Progenitor cell of endocrine pancreas (in vitro differentiated cells): ENCODE measurements at regions not wholly inside any gene's neighbourhood (a gene's known extent, or its start where the extent isn't known, plus 50 kb on each side); places are given as distances from the start of the nearest gene placed in this dataset.

Source experiments
- DNase-seq: peaks from one replicate; pipeline ENCODE4 v3.0.0; 2021; ENCODE audit warnings: low spot score; ENCODE audit not compliant: unreplicated experiment
- H3K27ac Mint-ChIP-seq: 2 replicates; pipeline ENCODE4 v1.8.0; 2021; ENCODE audit warnings: mild to moderate bottlenecking, moderate library complexity, mixed read lengths
- H3K27me3 Mint-ChIP-seq: 2 replicates; pipeline ENCODE4 v1.8.0; 2021; ENCODE audit warnings: mixed read lengths
- H3K36me3 Mint-ChIP-seq: 2 replicates; pipeline ENCODE4 v1.8.0; 2022; ENCODE audit warnings: mixed read lengths; ENCODE audit not compliant: insufficient read depth
- H3K4me1 Mint-ChIP-seq: 2 replicates; pipeline ENCODE4 v1.8.0; 2021; ENCODE audit warnings: low read depth, mixed read lengths
- H3K4me3 Mint-ChIP-seq: 2 replicates; pipeline ENCODE4 v1.8.0; 2021; ENCODE audit warnings: low read depth, mild to moderate bottlenecking, moderate library complexity, mixed read lengths
- H3K9me3 Mint-ChIP-seq: 2 replicates; pipeline ENCODE4 v1.8.0; 2021; ENCODE audit warnings: low read depth, mixed read lengths
- TF ChIP-seq, protein P1 (sequence below): fragments of 200-600 bp; sonication (generic); IDR thresholded peaks from one replicate; pipeline ENCODE4 v1.5.0; 2021; ENCODE audit warnings: antibody characterized with exemption, mild to moderate bottlenecking; ENCODE audit not compliant: unreplicated experiment

DNA sequence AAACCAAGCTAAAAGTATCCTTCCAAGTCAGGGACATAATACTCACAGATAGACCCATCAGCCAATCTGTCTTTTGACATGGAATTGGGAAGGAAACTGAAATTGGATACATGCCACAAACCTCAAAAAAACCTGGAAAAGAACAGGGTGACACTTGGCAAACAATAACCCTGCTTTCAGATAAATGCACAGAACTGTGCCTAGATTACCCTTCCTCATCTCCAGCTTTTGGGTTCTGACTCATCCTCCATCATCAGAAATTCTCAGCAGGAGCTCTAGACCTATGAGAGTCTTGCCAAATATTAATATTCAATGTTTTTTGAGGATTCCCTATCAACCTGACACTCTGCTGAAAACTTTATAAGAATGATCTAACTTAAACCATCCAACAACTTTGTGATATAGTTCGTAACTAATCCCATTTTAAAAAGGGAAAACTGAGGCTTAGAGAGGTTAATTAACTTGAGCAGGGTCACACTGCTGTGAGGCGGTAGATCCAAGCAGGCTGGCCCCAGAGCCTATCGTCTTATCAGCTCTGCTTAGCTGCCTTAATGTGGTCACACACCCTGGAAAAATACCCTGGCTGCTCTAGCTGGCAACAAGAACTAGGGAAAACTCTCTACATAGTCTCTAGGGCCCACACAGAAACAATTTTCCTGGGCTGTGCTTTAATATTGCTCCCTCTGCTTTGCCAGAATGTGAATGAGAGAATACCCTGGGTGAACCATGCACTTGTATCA lies 157.0 kb upstream of the TRPC7 start:
- TF ChIP-seq, protein P1, sequence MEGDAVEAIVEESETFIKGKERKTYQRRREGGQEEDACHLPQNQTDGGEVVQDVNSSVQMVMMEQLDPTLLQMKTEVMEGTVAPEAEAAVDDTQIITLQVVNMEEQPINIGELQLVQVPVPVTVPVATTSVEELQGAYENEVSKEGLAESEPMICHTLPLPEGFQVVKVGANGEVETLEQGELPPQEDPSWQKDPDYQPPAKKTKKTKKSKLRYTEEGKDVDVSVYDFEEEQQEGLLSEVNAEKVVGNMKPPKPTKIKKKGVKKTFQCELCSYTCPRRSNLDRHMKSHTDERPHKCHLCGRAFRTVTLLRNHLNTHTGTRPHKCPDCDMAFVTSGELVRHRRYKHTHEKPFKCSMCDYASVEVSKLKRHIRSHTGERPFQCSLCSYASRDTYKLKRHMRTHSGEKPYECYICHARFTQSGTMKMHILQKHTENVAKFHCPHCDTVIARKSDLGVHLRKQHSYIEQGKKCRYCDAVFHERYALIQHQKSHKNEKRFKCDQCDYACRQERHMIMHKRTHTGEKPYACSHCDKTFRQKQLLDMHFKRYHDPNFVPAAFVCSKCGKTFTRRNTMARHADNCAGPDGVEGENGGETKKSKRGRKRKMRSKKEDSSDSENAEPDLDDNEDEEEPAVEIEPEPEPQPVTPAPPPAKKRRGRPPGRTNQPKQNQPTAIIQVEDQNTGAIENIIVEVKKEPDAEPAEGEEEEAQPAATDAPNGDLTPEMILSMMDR: no peak
- H3K36me3 Mint-ChIP-seq: no peaks in the 10 kb centered on the region
- DNase-seq: no peak
- H3K27me3 Mint-ChIP-seq: peaks cover 9% of the 10 kb centered on the region
- no peaks in the 10 kb centered on the region for H3K9me3 Mint-ChIP-seq
- H3K27ac Mint-ChIP-seq: no peak overlapping the region
- H3K4me1 Mint-ChIP-seq: peaks cover 3% of the 10 kb centered on the region
- H3K4me3 Mint-ChIP-seq: no peak overlapping the region

DNA sequence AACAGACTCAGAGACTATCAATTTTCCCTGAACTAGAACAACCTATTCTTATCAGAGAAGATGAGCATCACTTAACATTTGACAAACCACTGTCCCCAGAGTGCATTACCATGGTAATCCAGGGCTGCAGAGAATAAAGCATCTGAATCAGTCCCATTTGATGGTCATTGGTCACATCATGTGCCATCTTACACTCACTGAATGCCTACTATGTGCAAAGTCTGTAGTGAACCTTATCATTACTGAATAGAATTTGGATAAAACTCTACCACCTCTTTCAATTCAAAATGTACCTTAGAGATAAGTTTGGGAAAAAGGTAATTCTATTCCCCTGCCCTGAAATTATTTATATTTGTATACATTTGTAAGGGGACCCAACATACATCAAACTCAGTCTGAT lies 156.4 kb upstream of the TRPC7 start:
- Mint-ChIP-seq H3K4me3 (no peak overlapping the region), H3K36me3 (no peaks in the 10 kb centered on the region), H3K27me3 (peaks cover 7% of the 10 kb centered on the region), H3K4me1 (peaks cover 5% of the 10 kb centered on the region), H3K27ac (no peak overlapping the region), H3K9me3 (no peaks in the 10 kb centered on the region)
- DNase-seq: no peak
- TF ChIP-seq, protein P1: no peak

DNA sequence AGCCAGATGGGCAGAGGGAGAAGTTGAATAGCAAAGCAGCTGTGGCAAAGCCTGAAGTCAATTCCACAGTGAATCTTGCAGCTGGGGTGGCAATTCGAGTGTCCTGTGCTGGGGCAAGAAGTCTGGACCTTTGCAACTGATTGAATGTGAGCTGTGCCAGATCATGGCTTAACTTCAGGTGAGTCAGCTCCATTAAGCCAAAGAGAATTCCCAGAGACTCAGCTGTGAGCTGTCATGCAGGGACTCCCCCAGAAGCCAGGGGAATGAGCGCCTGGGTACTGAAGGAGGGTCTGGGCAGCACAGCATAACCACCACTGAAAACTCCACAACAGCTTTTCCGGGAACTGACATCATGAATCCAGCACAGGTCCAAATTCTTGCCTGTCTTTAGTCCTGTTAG lies 153.5 kb upstream of the TRPC7 start:
- TF ChIP-seq, protein P1: no peak
- no peaks in the 10 kb centered on the region for H3K9me3 Mint-ChIP-seq
- H3K27ac Mint-ChIP-seq: no peak overlapping the region
- no peaks in the 10 kb centered on the region for H3K36me3 Mint-ChIP-seq
- H3K4me3 Mint-ChIP-seq: no peak overlapping the region
- peaks cover 5% of the 10 kb centered on the region for H3K4me1 Mint-ChIP-seq
- H3K27me3 Mint-ChIP-seq: peaks cover 8% of the 10 kb centered on the region
- DNase-seq: no peak

DNA sequence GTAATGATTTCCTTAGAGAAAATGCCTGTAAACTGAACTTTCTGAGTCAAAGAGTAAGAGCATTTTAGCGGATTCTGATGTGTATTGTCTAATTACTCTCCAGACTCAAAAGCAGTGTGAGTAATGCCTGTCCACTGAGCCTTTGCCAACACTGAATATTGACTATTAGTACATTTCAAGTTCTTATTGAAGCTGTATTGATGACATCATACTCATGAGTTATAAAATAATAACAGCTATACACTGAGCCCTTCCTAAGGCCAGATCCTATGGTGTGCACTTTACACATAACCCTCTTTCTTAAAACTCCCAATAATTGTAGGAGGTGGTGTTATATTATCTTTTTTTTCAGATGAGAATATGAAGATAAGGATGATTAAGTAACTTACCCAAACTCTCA lies 152.8 kb upstream of the TRPC7 start:
- no peak overlapping the region for H3K27ac Mint-ChIP-seq
- H3K4me1 Mint-ChIP-seq: peaks cover 5% of the 10 kb centered on the region
- H3K4me3 Mint-ChIP-seq: no peak overlapping the region
- H3K27me3 Mint-ChIP-seq: peaks cover 5% of the 10 kb centered on the region
- no peak for DNase-seq
- H3K36me3 Mint-ChIP-seq: no peaks in the 10 kb centered on the region
- TF ChIP-seq, protein P1: no peak
- H3K9me3 Mint-ChIP-seq: no peaks in the 10 kb centered on the region

DNA sequence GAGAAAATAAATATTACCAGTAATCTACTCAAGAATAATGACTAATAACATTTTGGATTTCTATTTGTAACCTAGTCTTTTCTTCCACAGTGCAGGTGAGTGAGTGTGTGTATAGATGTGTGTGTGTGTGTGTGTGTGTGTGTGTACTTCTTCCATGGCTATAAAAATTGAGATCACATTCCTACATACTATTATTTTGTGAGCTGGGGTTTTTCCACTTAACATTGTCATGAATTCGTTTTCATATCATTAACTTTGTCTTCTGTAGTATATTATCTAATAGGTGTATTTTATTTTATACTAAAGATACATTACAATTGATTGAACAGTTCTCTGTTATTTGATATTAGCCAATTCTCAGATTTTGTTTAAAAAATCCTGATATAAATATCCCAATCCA lies 152.4 kb upstream of the TRPC7 start:
- Mint-ChIP-seq H3K4me3 (no peak overlapping the region), H3K4me1 (peaks cover 2% of the 10 kb centered on the region), H3K27me3 (peaks cover 5% of the 10 kb centered on the region), H3K36me3 (no peaks in the 10 kb centered on the region), H3K27ac (no peak overlapping the region), H3K9me3 (no peaks in the 10 kb centered on the region)
- no peak for DNase-seq
- TF ChIP-seq, protein P1: no peak
